GM19452 (cell line): ENCODE measurements at regions not wholly inside any gene's neighbourhood (a gene's known extent, or its start where the extent isn't known, plus 50 kb on each side); places are given as distances from the start of the nearest gene placed in this dataset.
A peak's percentile ranks its signal among the peaks of the same experiment; 100 is the strongest.
"Not testable (repeated sequence)": the region's sequence is repeated elsewhere in the genome, so short reads cannot be mapped to it uniquely, and the experiment has no call there.

ENCODE experiments used
- ATAC-seq: cut with Tn5 transposase; IDR thresholded peaks from one replicate; pipeline ENCODE4 v1.9.1; 2021; ENCODE audit not compliant: unreplicated experiment

- ATAC-seq: no peak
Observed at GRCh38 chr1:209132736-209133467, 450.6 kb upstream of the CAMK1G start.

- ATAC-seq: no peak
Observed at GRCh38 chr1:209134001-209134400, 449.5 kb upstream of the CAMK1G start.

GRCh38 chr1:209143916-209144315 lies 439.6 kb upstream of the CAMK1G start:
- ATAC-seq: no peak

- ATAC-seq: no peak
Observed at GRCh38 chr1:209150114-209150513, 433.4 kb upstream of the CAMK1G start.

- ATAC-seq: no peak
Observed at GRCh38 chr1:209153411-209153810, 430.1 kb upstream of the CAMK1G start.

GRCh38 chr1:209154912-209155311 lies 428.6 kb upstream of the CAMK1G start:
- no peak for ATAC-seq

GRCh38 chr1:209155546-209155945 lies 428.0 kb upstream of the CAMK1G start:
- ATAC-seq: no peak

GRCh38 chr1:209156991-209157390 lies 426.5 kb upstream of the CAMK1G start:
- ATAC-seq: no peak

GRCh38 chr1:209157546-209158249 lies 425.8 kb upstream of the CAMK1G start:
- ATAC-seq: no peak

GRCh38 chr1:209158851-209159250 lies 424.7 kb upstream of the CAMK1G start:
- ATAC-seq: no peak

- no peak for ATAC-seq
Observed at GRCh38 chr1:209160230-209160629, 423.3 kb upstream of the CAMK1G start.

GRCh38 chr1:209162651-209163050 lies 420.9 kb upstream of the CAMK1G start:
- no peak for ATAC-seq

- no peak for ATAC-seq
Observed at GRCh38 chr1:209168204-209168603, 415.3 kb upstream of the CAMK1G start.

- ATAC-seq: no peak
Observed at GRCh38 chr1:209171151-209171550, 412.4 kb upstream of the CAMK1G start.

GRCh38 chr1:209172286-209172685 lies 411.2 kb upstream of the CAMK1G start:
- ATAC-seq: no peak

- not testable (repeated sequence) for ATAC-seq
Observed at GRCh38 chr1:209172792-209173542, 410.5 kb upstream of the CAMK1G start.

- not testable (repeated sequence) for ATAC-seq
Observed at GRCh38 chr1:209173796-209174195, 409.7 kb upstream of the CAMK1G start.

- ATAC-seq: no peak
Observed at GRCh38 chr1:209176866-209177430, 406.6 kb upstream of the CAMK1G start.

GRCh38 chr1:209183195-209183594 lies 400.3 kb upstream of the CAMK1G start:
- ATAC-seq: no peak

- no peak for ATAC-seq
Observed at GRCh38 chr1:209187589-209187988, 395.9 kb upstream of the CAMK1G start.

GRCh38 chr1:209190591-209191261 lies 392.8 kb upstream of the CAMK1G start:
- peak; percentile 92 for ATAC-seq
